HG02970 (cell line): ENCODE measurements at regions not wholly inside any gene's neighbourhood (a gene's known extent, or its start where the extent isn't known, plus 50 kb on each side); places are given as distances from the start of the nearest gene placed in this dataset.
"Not testable (repeated sequence)": the region's sequence is repeated elsewhere in the genome, so short reads cannot be mapped to it uniquely, and the experiment has no call there.

Experiments
- ATAC-seq: cut with Tn5 transposase; IDR thresholded peaks from one replicate; pipeline ENCODE4 v1.9.1; 2021; ENCODE audit warnings: mild to moderate bottlenecking, moderate library complexity, moderate number of reproducible peaks; ENCODE audit not compliant: unreplicated experiment, low FRiP score

GRCh38 chr7:106747804-106748203 lies 86.8 kb upstream of the CCDC71L start:
- ATAC-seq, result no peak

DNA sequence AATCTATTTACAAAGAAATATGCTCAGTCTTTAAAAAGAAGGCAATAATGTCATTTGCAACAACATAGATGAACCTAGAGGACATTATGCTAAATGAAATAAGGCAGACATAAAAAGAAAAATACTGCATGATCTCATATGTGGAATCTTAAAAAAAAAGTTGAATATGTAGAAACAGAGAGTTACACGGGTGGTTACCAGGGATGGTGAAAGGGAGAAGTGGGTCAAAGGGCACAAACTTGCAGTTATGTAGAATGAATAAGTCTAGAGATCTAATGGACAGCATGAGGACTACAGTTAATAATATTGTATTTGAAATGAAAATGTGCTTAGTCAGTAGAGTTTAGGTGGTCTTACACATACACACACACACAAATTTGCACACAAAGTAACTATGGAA lies 88.2 kb upstream of the CCDC71L start:
- ATAC-seq, result no peak

- ATAC-seq, result no peak
These were observed 89.8 kb upstream of the CCDC71L start for GRCh38 chr7:106750773-106751172.

GRCh38 chr7:106752367-106752766 lies 91.4 kb upstream of the CCDC71L start:
- ATAC-seq, result no peak

GRCh38 chr7:106755024-106755423 lies 94.1 kb upstream of the CCDC71L start:
- ATAC-seq, result not testable (repeated sequence)

- no peak for ATAC-seq
These were observed 94.7 kb upstream of the CCDC71L start for GRCh38 chr7:106755641-106756040.

- no peak for ATAC-seq
These were observed 95.1 kb upstream of the CCDC71L start for GRCh38 chr7:106756071-106756470.

GRCh38 chr7:106756884-106757283 lies 95.9 kb upstream of the CCDC71L start:
- no peak for ATAC-seq

GRCh38 chr7:106757846-106758245 lies 96.9 kb upstream of the CCDC71L start:
- no peak for ATAC-seq

GRCh38 chr7:106762845-106763244 lies 101.9 kb upstream of the CCDC71L start:
- not testable (repeated sequence) for ATAC-seq

GRCh38 chr7:106763717-106764116 lies 101.4 kb upstream of the PIK3CG start:
- ATAC-seq, result no peak

DNA sequence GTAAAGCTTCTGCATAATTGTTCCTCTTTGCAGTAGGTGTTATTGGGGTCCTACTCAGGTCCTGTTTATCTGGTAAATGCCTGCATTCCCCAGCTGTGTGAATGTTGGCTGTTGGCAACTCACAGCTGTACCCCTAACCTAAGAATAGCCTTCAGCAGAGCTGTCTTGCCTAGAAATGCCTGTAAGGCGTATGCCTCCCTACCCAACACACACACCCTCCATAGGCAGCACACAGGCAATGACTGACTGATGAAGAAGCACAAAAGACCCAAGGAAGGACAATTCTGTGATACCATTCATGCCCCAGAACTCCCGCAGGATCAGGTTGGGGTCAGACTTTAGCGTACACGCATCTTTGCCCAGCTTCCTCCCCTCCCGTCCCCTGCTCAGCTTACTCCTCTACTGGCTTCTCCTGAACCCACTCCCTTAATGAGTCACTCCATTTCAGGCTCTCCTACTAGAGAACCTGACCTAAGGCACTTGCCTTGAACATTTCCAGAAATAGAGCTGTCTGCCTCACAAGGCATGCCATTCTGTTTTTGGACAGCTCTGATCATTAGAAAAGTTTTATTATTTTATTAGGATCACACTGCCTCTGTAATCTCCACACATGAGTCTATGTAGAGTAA lies 99.2 kb upstream of the PIK3CG start:
- no peak for ATAC-seq

DNA sequence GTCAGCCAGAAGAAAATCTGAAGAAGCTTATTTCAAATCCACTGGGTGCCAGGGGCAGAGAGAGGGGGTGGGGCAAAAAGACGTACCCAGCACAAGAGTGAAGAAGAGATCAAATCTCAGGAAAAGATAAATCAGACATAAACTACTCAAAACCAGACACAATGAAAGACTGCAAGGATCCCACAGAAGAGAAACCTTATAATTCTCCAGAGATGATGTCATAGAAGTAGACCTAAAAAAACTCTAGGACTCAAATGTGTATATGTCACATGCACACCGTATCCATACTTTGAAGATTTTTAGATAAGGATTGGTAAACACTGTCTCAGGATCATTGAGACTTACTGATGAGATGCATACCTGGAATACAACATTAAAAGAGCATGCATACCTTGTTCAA lies 98.5 kb upstream of the PIK3CG start:
- no peak for ATAC-seq

DNA sequence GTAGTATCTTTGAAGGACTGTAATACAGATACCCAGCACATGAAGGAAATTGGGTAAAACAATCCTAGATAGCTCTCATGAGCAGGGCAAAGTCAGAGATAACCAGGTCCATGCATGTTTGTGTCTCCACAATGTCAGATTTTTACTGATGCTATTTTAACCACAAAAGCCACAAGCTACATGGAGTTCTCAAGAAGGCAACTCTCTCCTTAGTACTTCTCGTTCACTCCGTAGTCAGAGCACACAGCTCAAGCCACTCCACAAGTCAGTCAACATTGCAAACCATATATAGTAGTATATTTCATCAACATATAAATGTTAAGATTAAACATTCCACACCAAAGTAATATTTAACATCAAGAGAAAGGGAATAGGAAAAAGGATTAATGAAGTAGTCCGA lies 98.0 kb upstream of the PIK3CG start:
- ATAC-seq, result no peak

- peak; percentile 61 for ATAC-seq
These were observed 97.4 kb upstream of the PIK3CG start for GRCh38 chr7:106767498-106768323.

GRCh38 chr7:106768324-106768751 lies 96.7 kb upstream of the PIK3CG start:
- peak; percentile 58 for ATAC-seq

GRCh38 chr7:106770191-106770590 lies 94.9 kb upstream of the PIK3CG start:
- no peak for ATAC-seq

- no peak for ATAC-seq
These were observed 92.4 kb upstream of the PIK3CG start for GRCh38 chr7:106772655-106773108.

DNA sequence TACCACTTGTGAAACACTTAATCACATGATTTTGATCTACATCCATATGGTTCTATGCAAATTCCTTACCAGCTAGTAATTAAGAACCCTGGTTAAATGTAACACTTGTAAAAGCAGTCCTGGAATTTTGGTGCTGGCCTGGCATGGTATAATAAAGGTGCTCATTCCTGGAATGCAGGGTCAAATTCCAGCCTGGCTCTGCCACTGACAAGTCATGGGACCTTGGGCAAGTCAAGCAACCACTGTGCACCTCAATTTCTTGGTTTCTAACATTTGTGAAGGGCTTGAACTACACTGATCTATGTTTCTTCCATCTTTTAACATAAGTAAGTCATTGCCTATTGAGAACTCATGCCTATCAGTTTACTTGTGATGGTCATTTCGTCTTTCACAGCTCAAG lies 91.9 kb upstream of the PIK3CG start:
- ATAC-seq, result no peak

DNA sequence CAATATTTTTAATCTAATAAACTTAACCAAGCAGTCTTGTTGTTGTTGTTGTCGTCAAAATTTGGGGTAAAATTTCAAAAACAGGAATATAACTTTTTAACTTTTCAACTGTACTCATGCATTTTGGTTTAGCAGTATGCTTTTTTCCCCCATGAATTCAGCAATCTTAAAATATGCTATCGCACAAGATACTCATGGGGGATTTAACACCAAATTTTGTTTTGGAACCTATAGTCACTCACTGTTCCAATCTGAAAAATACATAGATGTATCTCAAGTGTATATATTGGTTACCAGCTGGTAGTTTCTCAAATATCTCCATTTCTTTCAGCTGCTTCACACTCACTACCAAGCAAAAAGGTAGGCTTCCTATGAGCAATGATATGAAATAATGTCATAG lies 91.4 kb upstream of the PIK3CG start:
- no peak for ATAC-seq

DNA sequence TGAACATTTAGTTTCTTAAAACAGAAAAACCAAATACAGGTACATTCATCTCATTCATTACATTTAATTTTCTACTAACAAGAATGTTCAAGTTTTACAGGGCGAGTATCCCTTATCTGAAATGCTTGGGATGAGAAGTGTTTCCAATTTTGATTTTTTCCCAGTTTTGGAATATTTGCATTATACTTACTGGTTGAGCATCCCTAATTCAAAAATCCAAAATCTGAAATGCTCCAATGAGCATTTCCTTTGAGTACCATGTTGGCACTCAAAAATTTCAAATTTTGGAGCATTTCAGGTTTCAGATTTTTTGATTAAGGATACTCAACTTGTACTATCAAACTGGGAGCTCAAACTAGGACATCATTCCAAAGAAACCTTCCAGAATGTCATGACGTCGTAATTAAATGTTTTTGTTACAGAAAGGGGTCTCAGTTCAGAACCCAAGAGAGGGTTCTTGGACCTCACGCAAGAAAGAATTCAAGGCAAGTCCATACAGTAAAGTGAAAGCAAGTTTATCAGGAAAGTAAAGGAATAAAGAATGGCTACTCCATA lies 90.8 kb upstream of the PIK3CG start:
- ATAC-seq, result no peak
